Activated CD4-positive, alpha-beta memory T cell treated with anti-CD3 and anti-CD28 coated beads, Interleukin-2, amount 10 ng/mL, durations not matched to agents 7 days and 5 days (primary cell): ENCODE measurements at regions not wholly inside any gene's neighbourhood (a gene's known extent, or its start where the extent isn't known, plus 50 kb on each side); places are given as distances from the start of the nearest gene placed in this dataset.

Source experiments
- CTCF ChIA-PET: fragments of 350-600 bp; sonication (Branson Sonifier 250); formaldehyde crosslinking; loops from one replicate; lab custom pipeline; 2021; ENCODE audit warnings: antibody characterized with exemption, inconsistent platforms; lab: Charles Lee
- POLR2A ChIA-PET: fragments of 350-600 bp; sonication (Branson Sonifier 250); formaldehyde crosslinking; loops from one replicate; lab custom pipeline; 2021; ENCODE audit warnings: antibody characterized with exemption; lab: Charles Lee
- DNase-seq: peaks from one replicate; pipeline ENCODE4 v3.0.0-alpha.2; 2020
- H3K27ac Mint-ChIP-seq: one replicate; pipeline ENCODE4 v1.8.0; 2021; ENCODE audit warnings: mild to moderate bottlenecking, mixed read lengths
- H3K27me3 Mint-ChIP-seq: one replicate; pipeline ENCODE4 v1.8.0; 2021; ENCODE audit warnings: mixed read lengths
- H3K36me3 Mint-ChIP-seq: one replicate; pipeline ENCODE4 v1.8.0; 2021; ENCODE audit warnings: low read depth, mixed read lengths
- H3K4me1 Mint-ChIP-seq: one replicate; pipeline ENCODE4 v1.8.0; 2021; ENCODE audit warnings: mixed read lengths
- H3K4me3 Mint-ChIP-seq: one replicate; pipeline ENCODE4 v1.8.0; 2021; ENCODE audit warnings: mild to moderate bottlenecking, mixed read lengths
- H3K9me3 Mint-ChIP-seq: one replicate; pipeline ENCODE4 v1.8.0; 2021; ENCODE audit warnings: mixed read lengths

GRCh38 chr5:96222129-96222528 is 210.9 kb downstream of the PCSK1 start:
- POLR2A ChIA-PET = no interaction called here
- peaks cover 19% of the 10 kb centered on the region for H3K4me1 Mint-ChIP-seq
- CTCF ChIA-PET = no interaction called here
- DNase-seq = no peak
- H3K27ac Mint-ChIP-seq = no peak overlapping the region
- H3K9me3 Mint-ChIP-seq = peaks cover 5% of the 10 kb centered on the region
- no peaks in the 10 kb centered on the region for H3K27me3 Mint-ChIP-seq
- H3K36me3 Mint-ChIP-seq = peaks cover 4% of the 10 kb centered on the region
- no peak overlapping the region for H3K4me3 Mint-ChIP-seq

GRCh38 chr5:96220610-96221390 is 212.2 kb downstream of the PCSK1 start:
- Mint-ChIP-seq H3K4me3 (no peak overlapping the region), H3K27me3 (no peaks in the 10 kb centered on the region), H3K27ac (peak overlapping the region; percentile 41), H3K9me3 (peaks cover 5% of the 10 kb centered on the region), H3K36me3 (no peaks in the 10 kb centered on the region), H3K4me1 (peaks cover 19% of the 10 kb centered on the region)
- ChIA-PET POLR2A (no interaction called here), CTCF (interaction anchor here (1.1 kb wide), 1 partner anchor 115 kb away, joined by 6 read pairs; no protein-coding TSS in a partner anchor)
- no peak for DNase-seq

- peaks cover 5% of the 10 kb centered on the region for H3K9me3 Mint-ChIP-seq
- H3K4me3 Mint-ChIP-seq = no peak overlapping the region
- peak overlapping the region; percentile 41 for H3K27ac Mint-ChIP-seq
- DNase-seq = no peak
- H3K36me3 Mint-ChIP-seq = no peaks in the 10 kb centered on the region
- H3K4me1 Mint-ChIP-seq = peaks cover 19% of the 10 kb centered on the region
- H3K27me3 Mint-ChIP-seq = no peaks in the 10 kb centered on the region
- POLR2A ChIA-PET = no interaction called here
- CTCF ChIA-PET = interaction anchor here (1.1 kb wide), 1 partner anchor 116 kb away, joined by 6 read pairs; no protein-coding TSS in a partner anchor
These were observed 213.3 kb downstream of the PCSK1 start for GRCh38 chr5:96219580-96220281.

- no peak for DNase-seq
- Mint-ChIP-seq H3K27me3 (no peaks in the 10 kb centered on the region), H3K36me3 (no peaks in the 10 kb centered on the region), H3K9me3 (peaks cover 5% of the 10 kb centered on the region), H3K27ac (no peak overlapping the region), H3K4me3 (no peak overlapping the region), H3K4me1 (peaks cover 19% of the 10 kb centered on the region)
- ChIA-PET CTCF (no interaction called here), POLR2A (no interaction called here)
These were observed 214.4 kb downstream of the PCSK1 start for GRCh38 chr5:96218653-96219052.

GRCh38 chr5:96214442-96215197 is 218.4 kb downstream of the PCSK1 start:
- Mint-ChIP-seq H3K27ac (no peak overlapping the region), H3K4me3 (no peak overlapping the region), H3K4me1 (peaks cover 3% of the 10 kb centered on the region), H3K27me3 (no peaks in the 10 kb centered on the region), H3K9me3 (no peaks in the 10 kb centered on the region), H3K36me3 (no peaks in the 10 kb centered on the region)
- CTCF ChIA-PET = no interaction called here
- DNase-seq = no peak
- POLR2A ChIA-PET = no interaction called here

- Mint-ChIP-seq H3K4me3 (no peak overlapping the region), H3K27me3 (no peaks in the 10 kb centered on the region), H3K27ac (no peak overlapping the region), H3K4me1 (no peaks in the 10 kb centered on the region), H3K36me3 (peaks cover 23% of the 10 kb centered on the region), H3K9me3 (peaks cover 23% of the 10 kb centered on the region)
- DNase-seq = no peak
- CTCF ChIA-PET = no interaction called here
- POLR2A ChIA-PET = no interaction called here
These were observed 223.2 kb downstream of the PCSK1 start for GRCh38 chr5:96209829-96210228.

GRCh38 chr5:96207420-96207819 is 225.6 kb downstream of the PCSK1 start:
- POLR2A ChIA-PET = no interaction called here
- Mint-ChIP-seq H3K36me3 (peaks cover 23% of the 10 kb centered on the region), H3K27me3 (no peaks in the 10 kb centered on the region), H3K27ac (no peak overlapping the region), H3K4me3 (no peak overlapping the region), H3K4me1 (no peaks in the 10 kb centered on the region), H3K9me3 (peaks cover 23% of the 10 kb centered on the region)
- CTCF ChIA-PET = no interaction called here
- DNase-seq = no peak

GRCh38 chr5:96203761-96204160 is 229.3 kb downstream of the PCSK1 start:
- Mint-ChIP-seq H3K27me3 (no peaks in the 10 kb centered on the region), H3K4me3 (no peak overlapping the region), H3K36me3 (peaks cover 20% of the 10 kb centered on the region), H3K4me1 (no peaks in the 10 kb centered on the region), H3K27ac (no peak overlapping the region), H3K9me3 (peaks cover 19% of the 10 kb centered on the region)
- ChIA-PET CTCF (no interaction called here), POLR2A (no interaction called here)
- no peak for DNase-seq

- no peak overlapping the region for H3K27ac Mint-ChIP-seq
- no peaks in the 10 kb centered on the region for H3K4me1 Mint-ChIP-seq
- H3K9me3 Mint-ChIP-seq = peaks cover 1% of the 10 kb centered on the region
- H3K36me3 Mint-ChIP-seq = peaks cover under 1% of the 10 kb centered on the region
- H3K27me3 Mint-ChIP-seq = no peaks in the 10 kb centered on the region
- no peak for DNase-seq
- H3K4me3 Mint-ChIP-seq = no peak overlapping the region
- ChIA-PET CTCF (no interaction called here), POLR2A (no interaction called here)
These were observed 231.5 kb downstream of the PCSK1 start for GRCh38 chr5:96201503-96201902.

GRCh38 chr5:96200641-96201040 is 232.4 kb downstream of the PCSK1 start:
- H3K9me3 Mint-ChIP-seq = no peaks in the 10 kb centered on the region
- H3K27ac Mint-ChIP-seq = no peak overlapping the region
- H3K27me3 Mint-ChIP-seq = no peaks in the 10 kb centered on the region
- DNase-seq = no peak
- ChIA-PET CTCF (no interaction called here), POLR2A (no interaction called here)
- no peak overlapping the region for H3K4me3 Mint-ChIP-seq
- no peaks in the 10 kb centered on the region for H3K36me3 Mint-ChIP-seq
- H3K4me1 Mint-ChIP-seq = no peaks in the 10 kb centered on the region

- Mint-ChIP-seq H3K9me3 (no peaks in the 10 kb centered on the region), H3K4me3 (no peak overlapping the region), H3K4me1 (no peaks in the 10 kb centered on the region), H3K27me3 (peaks cover under 1% of the 10 kb centered on the region), H3K27ac (no peak overlapping the region), H3K36me3 (no peaks in the 10 kb centered on the region)
- no peak for DNase-seq
- ChIA-PET CTCF (no interaction called here), POLR2A (no interaction called here)
These were observed 233.3 kb downstream of the PCSK1 start for GRCh38 chr5:96199713-96200183.

GRCh38 chr5:96198356-96199058 is 234.5 kb downstream of the PCSK1 start:
- Mint-ChIP-seq H3K4me3 (no peak overlapping the region), H3K27me3 (peaks cover 2% of the 10 kb centered on the region), H3K4me1 (no peaks in the 10 kb centered on the region), H3K9me3 (no peaks in the 10 kb centered on the region), H3K36me3 (no peaks in the 10 kb centered on the region), H3K27ac (no peak overlapping the region)
- POLR2A ChIA-PET = no interaction called here
- DNase-seq = no peak
- CTCF ChIA-PET = interaction anchor here (0.5 kb wide), 1 partner anchor 967 kb away, joined by 3 read pairs; no protein-coding TSS in a partner anchor
